ENCODE measurements at regions not wholly inside any gene's neighbourhood (a gene's known extent, or its start where the extent isn't known, plus 50 kb on each side); places are given as distances from the start of the nearest gene placed in this dataset.

GRCh38 chr4:153061971-153062370 lies 125.8 kb downstream of the FHDC1 start:
- TF ChIP-seq YY1 (IDR thresholded peaks at IDR 0.05; ENCODE audit: insufficient read depth, insufficient read length), result no peak
- TF ChIP-seq ZNF274 (IDR thresholded peaks at IDR 0.05; ENCODE audit: low read depth, low read length), result no peak
